ENCODE measurements at regions not wholly inside any gene's neighbourhood (a gene's known extent, or its start where the extent isn't known, plus 50 kb on each side); places are given as distances from the start of the nearest gene placed in this dataset.

GRCh38 chr10:131673396-131673795 is 227.4 kb upstream of the PPP2R2D start:
- POLR2A ChIA-PET = no interaction called here
- TF ChIP-seq, protein P1, sequence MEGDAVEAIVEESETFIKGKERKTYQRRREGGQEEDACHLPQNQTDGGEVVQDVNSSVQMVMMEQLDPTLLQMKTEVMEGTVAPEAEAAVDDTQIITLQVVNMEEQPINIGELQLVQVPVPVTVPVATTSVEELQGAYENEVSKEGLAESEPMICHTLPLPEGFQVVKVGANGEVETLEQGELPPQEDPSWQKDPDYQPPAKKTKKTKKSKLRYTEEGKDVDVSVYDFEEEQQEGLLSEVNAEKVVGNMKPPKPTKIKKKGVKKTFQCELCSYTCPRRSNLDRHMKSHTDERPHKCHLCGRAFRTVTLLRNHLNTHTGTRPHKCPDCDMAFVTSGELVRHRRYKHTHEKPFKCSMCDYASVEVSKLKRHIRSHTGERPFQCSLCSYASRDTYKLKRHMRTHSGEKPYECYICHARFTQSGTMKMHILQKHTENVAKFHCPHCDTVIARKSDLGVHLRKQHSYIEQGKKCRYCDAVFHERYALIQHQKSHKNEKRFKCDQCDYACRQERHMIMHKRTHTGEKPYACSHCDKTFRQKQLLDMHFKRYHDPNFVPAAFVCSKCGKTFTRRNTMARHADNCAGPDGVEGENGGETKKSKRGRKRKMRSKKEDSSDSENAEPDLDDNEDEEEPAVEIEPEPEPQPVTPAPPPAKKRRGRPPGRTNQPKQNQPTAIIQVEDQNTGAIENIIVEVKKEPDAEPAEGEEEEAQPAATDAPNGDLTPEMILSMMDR (IDR thresholded peaks at IDR 0.05; ENCODE audit: insufficient read depth, low read depth, low read length) = no peak
- Histone ChIP-seq H3K4me3 (ENCODE audit: low read depth, low read length) (no peak overlapping the region), H3K27me3 (ENCODE audit: control insufficient read depth, insufficient read depth, low read length) (no peaks in the 10 kb centered on the region), H3K36me3 (ENCODE audit: control insufficient read depth, insufficient read depth, low read length) (no peaks in the 10 kb centered on the region)
- DNase-seq (ENCODE audit: low read depth) = no peak
- CTCF ChIA-PET = no interaction called here

GRCh38 chr10:131674130-131674529 is 226.7 kb upstream of the PPP2R2D start:
- Histone ChIP-seq H3K4me3 (ENCODE audit: low read depth, low read length) (no peak overlapping the region), H3K36me3 (ENCODE audit: control insufficient read depth, insufficient read depth, low read length) (no peaks in the 10 kb centered on the region), H3K27me3 (ENCODE audit: control insufficient read depth, insufficient read depth, low read length) (no peaks in the 10 kb centered on the region)
- TF ChIP-seq, protein P1 (IDR thresholded peaks at IDR 0.05; ENCODE audit: insufficient read depth, low read depth, low read length) = no peak
- CTCF ChIA-PET = interaction anchor here (0.5 kb wide), 1 partner anchor 163 kb away, joined by 3 read pairs; no protein-coding TSS in a partner anchor
- POLR2A ChIA-PET = no interaction called here
- no peak for DNase-seq (ENCODE audit: low read depth)

DNA sequence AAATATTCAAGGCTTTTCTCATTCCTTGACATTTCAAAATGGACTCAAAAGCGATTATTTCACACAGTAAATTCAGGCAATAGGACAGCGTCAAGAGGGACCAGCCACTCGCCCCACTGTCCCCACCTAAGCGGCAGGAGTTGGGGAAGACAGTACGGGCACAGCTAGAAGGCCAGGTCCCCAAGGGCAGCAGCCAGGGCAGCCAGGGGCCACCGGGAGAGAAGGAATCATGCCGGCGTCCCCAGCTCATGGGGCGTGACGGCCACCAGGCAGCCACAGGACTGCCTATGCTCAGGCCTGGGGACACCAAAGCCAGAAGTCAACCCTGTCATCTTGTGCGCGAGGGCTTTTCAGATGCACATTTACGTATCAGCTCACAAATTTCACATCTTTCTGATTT is 225.7 kb upstream of the PPP2R2D start:
- Histone ChIP-seq H3K36me3 (ENCODE audit: control insufficient read depth, insufficient read depth, low read length) (no peaks in the 10 kb centered on the region), H3K4me3 (ENCODE audit: low read depth, low read length) (no peak overlapping the region), H3K27me3 (ENCODE audit: control insufficient read depth, insufficient read depth, low read length) (no peaks in the 10 kb centered on the region)
- POLR2A ChIA-PET = no interaction called here
- DNase-seq (ENCODE audit: low read depth) = no peak
- TF ChIP-seq, protein P1 (IDR thresholded peaks at IDR 0.05; ENCODE audit: insufficient read depth, low read depth, low read length) = no peak
- CTCF ChIA-PET = no interaction called here

- TF ChIP-seq, protein P1 (IDR thresholded peaks at IDR 0.05; ENCODE audit: insufficient read depth, low read depth, low read length) = no peak
- Histone ChIP-seq H3K36me3 (ENCODE audit: control insufficient read depth, insufficient read depth, low read length) (no peaks in the 10 kb centered on the region), H3K27me3 (ENCODE audit: control insufficient read depth, insufficient read depth, low read length) (no peaks in the 10 kb centered on the region), H3K4me3 (ENCODE audit: low read depth, low read length) (no peak overlapping the region)
- CTCF ChIA-PET = no interaction called here
- no peak for DNase-seq (ENCODE audit: low read depth)
- POLR2A ChIA-PET = no interaction called here
Measured at GRCh38 chr10:131676046-131676799, 224.6 kb upstream of the PPP2R2D start.

- TF ChIP-seq, protein P1 (IDR thresholded peaks at IDR 0.05; ENCODE audit: insufficient read depth, low read depth, low read length) = no peak
- Histone ChIP-seq H3K4me3 (ENCODE audit: low read depth, low read length) (no peak overlapping the region), H3K27me3 (ENCODE audit: control insufficient read depth, insufficient read depth, low read length) (no peaks in the 10 kb centered on the region), H3K36me3 (ENCODE audit: control insufficient read depth, insufficient read depth, low read length) (no peaks in the 10 kb centered on the region)
- POLR2A ChIA-PET = no interaction called here
- DNase-seq (ENCODE audit: low read depth) = no peak
- CTCF ChIA-PET = no interaction called here
Measured at GRCh38 chr10:131676800-131677421, 223.9 kb upstream of the PPP2R2D start.
